C4-2B (cell line): ENCODE measurements at regions not wholly inside any gene's neighbourhood (a gene's known extent, or its start where the extent isn't known, plus 50 kb on each side); places are given as distances from the start of the nearest gene placed in this dataset.

Source experiments
- H3K27ac ChIP-seq: fragments of 450-650 bp; 2 replicates; pipeline ENCODE4 v1.5.1; 2017
- ZFX ChIP-seq: fragments of 450-650 bp; IDR thresholded peaks from 2 replicates; pipeline ENCODE4 v1.6.1; 2017
- TF ChIP-seq, protein P1 (sequence below): fragments of 450-650 bp; conservative IDR thresholded peaks from 2 replicates; pipeline ENCODE4 v1.5.1; 2017; ENCODE audit warnings: mild to moderate bottlenecking

DNA sequence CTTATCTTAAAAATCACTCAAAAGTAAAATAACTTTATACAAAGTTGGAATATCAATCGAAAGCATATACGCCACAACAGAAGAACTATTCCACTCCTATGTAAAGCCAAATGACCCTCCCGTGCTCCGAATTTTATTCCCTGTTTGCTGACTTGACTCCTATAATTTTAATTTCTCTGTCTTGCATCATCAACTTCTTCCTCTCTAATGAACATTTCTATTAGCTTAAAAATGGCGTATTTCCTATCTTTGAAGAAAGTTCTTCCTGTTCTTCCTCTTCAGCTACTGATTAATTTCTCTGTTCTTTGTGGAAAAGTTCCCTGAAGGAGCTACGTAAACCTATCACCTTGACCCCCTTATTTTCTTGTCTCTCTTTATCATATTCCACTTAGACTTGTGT lies 389.3 kb downstream of the LMO7 start:
- TF ChIP-seq, protein P1, sequence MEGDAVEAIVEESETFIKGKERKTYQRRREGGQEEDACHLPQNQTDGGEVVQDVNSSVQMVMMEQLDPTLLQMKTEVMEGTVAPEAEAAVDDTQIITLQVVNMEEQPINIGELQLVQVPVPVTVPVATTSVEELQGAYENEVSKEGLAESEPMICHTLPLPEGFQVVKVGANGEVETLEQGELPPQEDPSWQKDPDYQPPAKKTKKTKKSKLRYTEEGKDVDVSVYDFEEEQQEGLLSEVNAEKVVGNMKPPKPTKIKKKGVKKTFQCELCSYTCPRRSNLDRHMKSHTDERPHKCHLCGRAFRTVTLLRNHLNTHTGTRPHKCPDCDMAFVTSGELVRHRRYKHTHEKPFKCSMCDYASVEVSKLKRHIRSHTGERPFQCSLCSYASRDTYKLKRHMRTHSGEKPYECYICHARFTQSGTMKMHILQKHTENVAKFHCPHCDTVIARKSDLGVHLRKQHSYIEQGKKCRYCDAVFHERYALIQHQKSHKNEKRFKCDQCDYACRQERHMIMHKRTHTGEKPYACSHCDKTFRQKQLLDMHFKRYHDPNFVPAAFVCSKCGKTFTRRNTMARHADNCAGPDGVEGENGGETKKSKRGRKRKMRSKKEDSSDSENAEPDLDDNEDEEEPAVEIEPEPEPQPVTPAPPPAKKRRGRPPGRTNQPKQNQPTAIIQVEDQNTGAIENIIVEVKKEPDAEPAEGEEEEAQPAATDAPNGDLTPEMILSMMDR = no peak
- no peak for TF ChIP-seq ZFX
- H3K27ac ChIP-seq = no peak overlapping the region

DNA sequence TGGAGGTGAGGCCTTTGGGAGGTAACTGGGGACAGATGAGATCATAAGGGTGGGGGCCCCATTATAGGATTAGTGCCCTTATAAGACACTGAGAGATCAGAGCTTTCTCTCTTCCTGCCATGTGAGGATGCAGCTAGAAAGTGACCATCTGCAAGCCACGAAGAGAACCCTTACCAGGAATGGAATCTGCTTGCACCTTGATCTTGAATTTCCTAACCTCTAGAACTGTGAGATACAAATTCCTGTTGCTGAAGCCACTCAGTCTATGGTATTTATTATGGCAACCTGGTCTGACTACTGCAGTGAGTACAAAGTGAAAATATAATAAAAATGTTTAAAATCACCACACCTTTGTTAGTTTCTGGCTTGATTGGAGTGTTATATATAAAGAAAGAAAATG lies 388.0 kb downstream of the LMO7 start:
- TF ChIP-seq ZFX = no peak
- TF ChIP-seq, protein P1 = no peak
- no peak overlapping the region for H3K27ac ChIP-seq

DNA sequence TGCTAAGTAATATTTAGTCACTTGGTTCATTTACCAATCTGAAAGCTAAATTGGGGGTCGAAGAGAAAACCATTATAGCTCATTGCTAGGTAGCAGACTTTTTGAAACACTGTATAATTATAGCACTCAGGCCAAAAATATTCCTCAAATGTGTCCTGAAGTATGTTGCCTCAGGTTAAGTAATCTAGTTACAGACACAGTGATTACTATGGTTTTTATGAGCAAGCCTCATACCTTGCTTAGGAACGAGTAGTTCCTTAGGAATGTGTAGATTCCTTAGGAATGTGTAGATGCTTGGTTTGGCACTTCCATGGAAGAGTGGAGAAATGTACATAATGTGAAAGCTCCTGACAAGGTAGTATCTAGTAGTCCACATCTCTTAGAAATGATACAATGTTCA lies 387.5 kb downstream of the LMO7 start:
- TF ChIP-seq, protein P1 = no peak
- no peak for TF ChIP-seq ZFX
- no peak overlapping the region for H3K27ac ChIP-seq

DNA sequence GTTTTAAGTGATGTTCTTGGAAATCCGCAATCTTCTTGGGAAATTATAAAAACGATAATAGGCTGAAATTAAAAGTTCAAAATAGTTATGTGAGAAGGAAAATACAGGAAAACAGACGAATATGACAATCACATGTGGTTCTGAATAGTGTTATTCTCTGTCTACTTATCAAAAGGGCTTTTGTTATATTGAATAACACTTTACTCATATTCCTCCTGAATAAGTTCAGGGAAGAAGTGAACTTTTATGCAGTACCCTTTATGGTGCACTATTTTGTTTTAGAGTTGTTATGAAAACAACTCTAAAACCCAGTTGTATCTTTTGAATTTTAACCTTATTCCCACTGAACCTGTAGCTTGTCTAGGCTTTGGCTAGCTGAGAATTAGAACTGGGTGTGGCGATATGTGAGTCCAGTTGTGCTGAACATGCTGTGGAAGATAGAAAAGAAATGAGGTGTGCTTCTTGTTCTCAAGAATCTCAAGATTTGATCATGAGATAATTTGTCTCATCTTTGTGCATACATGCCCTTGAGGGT lies 384.4 kb downstream of the LMO7 start:
- H3K27ac ChIP-seq = no peak overlapping the region
- TF ChIP-seq, protein P1 = no peak
- no peak for TF ChIP-seq ZFX

DNA sequence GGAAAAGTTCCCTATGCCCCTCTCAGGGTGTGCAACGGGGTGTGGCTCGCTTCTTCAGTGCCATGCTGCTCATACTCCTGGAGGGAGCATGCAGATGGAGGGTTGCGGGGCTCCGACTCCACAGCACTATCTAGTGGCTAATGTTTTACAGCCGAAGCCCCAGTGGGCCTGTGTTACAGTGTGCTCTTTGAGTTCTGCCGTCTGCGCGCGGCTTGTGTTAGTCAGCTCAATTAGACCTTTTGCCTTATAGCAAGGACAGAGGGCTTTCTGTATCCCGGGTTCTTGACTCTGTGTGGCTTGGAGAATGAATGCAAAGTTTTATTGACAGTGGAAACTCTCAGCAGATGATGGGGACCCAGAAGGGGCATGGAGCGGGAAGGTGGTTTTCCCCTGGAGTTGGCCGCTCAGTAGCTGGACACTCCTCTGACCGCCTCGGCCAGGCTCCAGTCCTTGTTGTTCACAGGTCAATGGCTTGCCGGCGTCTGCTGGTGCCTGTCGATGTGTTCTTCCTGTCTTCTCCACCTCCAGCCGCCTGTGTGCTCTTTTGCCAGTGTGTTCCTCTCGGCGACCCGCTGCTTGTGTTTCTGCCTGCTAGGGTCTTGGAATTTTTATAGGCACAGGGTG lies 383.4 kb downstream of the LMO7 start:
- TF ChIP-seq, protein P1 = peak; percentile 71
- TF ChIP-seq ZFX = no peak
- no peak overlapping the region for H3K27ac ChIP-seq

DNA sequence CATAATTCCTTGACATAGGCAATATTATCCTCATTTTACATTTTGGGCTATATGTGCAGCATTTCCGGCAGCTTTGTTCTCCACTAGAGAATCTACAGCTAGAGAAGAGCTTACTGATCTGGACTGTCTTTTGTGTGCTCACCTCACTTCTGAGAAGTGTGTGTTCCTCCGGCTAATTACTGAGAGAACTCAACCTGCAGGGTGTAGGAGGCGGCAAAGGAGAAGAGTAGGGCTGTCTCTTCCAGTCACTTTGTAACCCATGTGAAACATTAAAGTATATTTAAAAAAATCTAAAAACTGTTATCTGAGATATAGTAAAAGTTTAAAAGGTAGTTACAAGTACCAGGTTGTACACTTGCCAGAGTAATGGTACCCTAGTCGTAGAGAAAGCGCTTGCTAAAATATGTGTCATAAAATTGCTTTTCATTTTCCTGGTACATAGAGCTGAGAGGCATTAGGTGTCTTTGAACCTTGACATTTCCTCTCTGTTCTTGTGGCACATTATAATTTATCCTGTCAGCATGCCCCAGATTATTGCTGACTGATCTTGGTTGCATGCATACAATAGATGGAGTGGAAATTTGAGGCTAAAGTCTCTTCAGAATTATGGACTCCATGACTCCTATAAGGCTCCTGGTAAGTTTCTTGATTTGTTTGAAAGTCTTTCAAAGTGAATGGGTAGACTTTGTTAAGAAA lies 381.9 kb downstream of the LMO7 start:
- no peak overlapping the region for H3K27ac ChIP-seq
- no peak for TF ChIP-seq ZFX
- TF ChIP-seq, protein P1 = no peak

DNA sequence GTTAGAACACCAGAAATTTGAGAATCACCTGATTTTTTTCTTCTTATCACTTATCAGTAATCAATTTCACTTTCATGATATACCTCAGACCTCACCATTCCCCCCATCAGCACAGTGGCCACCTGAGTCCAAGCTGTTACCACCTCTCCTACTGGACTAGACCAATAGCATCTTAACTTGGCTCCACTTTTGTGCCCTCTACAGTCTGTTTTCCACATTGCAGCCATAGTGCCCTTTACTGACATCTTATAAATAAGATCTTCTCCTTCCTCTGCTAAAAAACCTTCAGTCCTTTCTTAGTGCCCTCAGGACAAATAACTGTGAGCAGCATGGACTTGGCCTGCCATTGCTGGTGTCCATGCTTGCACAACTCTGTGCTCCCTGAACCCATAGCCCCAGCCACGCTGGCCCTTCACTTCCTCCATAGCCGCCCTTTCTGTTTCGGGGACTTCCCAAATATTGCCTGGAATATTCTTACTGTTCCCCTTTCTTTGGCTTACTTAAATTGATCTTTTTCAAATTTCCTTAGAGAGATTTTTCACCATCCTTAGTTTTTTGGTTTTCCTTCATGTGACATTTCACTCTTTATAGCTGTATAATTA lies 380.8 kb downstream of the LMO7 start:
- no peak for TF ChIP-seq ZFX
- TF ChIP-seq, protein P1 = peak; percentile 71

More for the DNA sequence above, 380.8 kb downstream of the LMO7 start:
- H3K27ac ChIP-seq = no peak overlapping the region
